T-cell (primary cell): ENCODE measurements at regions not wholly inside any gene's neighbourhood (a gene's known extent, or its start where the extent isn't known, plus 50 kb on each side); places are given as distances from the start of the nearest gene placed in this dataset.

Source experiments
- ATAC-seq, 4 experiments: fragments of 200-7000 bp in 3 of 4; fragments of 150-1000 bp in 1 of 4; cut with Tn5 transposase; replicated peaks in 1 of 4; 1 replicate in 3 of 4; 2 replicates in 1 of 4; pipeline ENCODE4 v1.10.0; 2021; ENCODE audit warnings: moderate library complexity in 3 of 4, mild to moderate bottlenecking in 2 of 4, moderate number of reproducible peaks in 1 of 4
- CTCF ChIA-PET, 2 donors: fragments of 300-600 bp; sonication (Branson Sonifier 250); formaldehyde crosslinking; loops; one replicate each; lab custom pipeline; 2022; ENCODE audit warnings: antibody characterized with exemption in 2 of 2; lab: Charles Lee
- POLR2A ChIA-PET, 2 donors: fragments of 300-600 bp; sonication (Branson Sonifier 250); formaldehyde crosslinking; loops; one replicate each; lab custom pipeline; 2022; ENCODE audit warnings: antibody characterized with exemption in 2 of 2; lab: Charles Lee
- DNase-seq, 35 experiments: peaks; one replicate each; pipeline versions ENCODE4 v3.0.0 to v3.0.0-alpha.2; 2013 to 2023
- H3K27ac ChIP-seq: one replicate; pipeline ENCODE4 v1.5.1; 2013; ENCODE audit warnings: low read length
- H3K27me3 ChIP-seq, 2 experiments: replicated peaks in 1 of 2; 1 replicate in 1 of 2; 2 replicates in 1 of 2; pipeline versions ENCODE4 v1.6.1 to v1.7.0; 2013; ENCODE audit warnings: low read length in 1 of 2, mixed read lengths in 1 of 2; ENCODE audit not compliant: control insufficient read depth in 2 of 2, insufficient read depth in 2 of 2; ENCODE audit errors: extremely low read depth in 1 of 2
- H3K36me3 ChIP-seq, 2 donors: 1 replicate in 1 of 2; 2 replicates in 1 of 2; pipeline versions ENCODE4 v1.6.1 to v1.7.0; 2013; ENCODE audit warnings: low read length in 1 of 2; ENCODE audit not compliant: control insufficient read depth in 2 of 2, insufficient read depth in 1 of 2; ENCODE audit errors: extremely low read depth in 1 of 2
- H3K4me1 ChIP-seq, 2 experiments: 1 replicate in 1 of 2; 2 replicates in 1 of 2; pipeline versions ENCODE4 v1.6.1 to v1.7.0; 2013; ENCODE audit warnings: low read length in 2 of 2, mixed read lengths in 1 of 2; ENCODE audit not compliant: insufficient read depth in 2 of 2, control insufficient read depth in 1 of 2; ENCODE audit errors: extremely low read depth in 1 of 2
- H3K4me3 ChIP-seq, 2 donors: 1 replicate in 1 of 2; 2 replicates in 1 of 2; pipeline versions ENCODE4 v1.5.1 to v1.7.0; 2013; ENCODE audit warnings: mild to moderate bottlenecking in 2 of 2, low read length in 1 of 2, moderate library complexity in 1 of 2; ENCODE audit not compliant: control insufficient read depth in 1 of 2; ENCODE audit errors: extremely low read depth in 1 of 2
- H3K9me3 ChIP-seq: 2 replicates; pipeline ENCODE4 v1.7.0; 2013
- H3K27ac Mint-ChIP-seq, 2 donors: one replicate each; pipeline ENCODE4 v1.8.0; 2020 to 2021; ENCODE audit warnings: mild to moderate bottlenecking in 2 of 2, mixed read lengths in 2 of 2
- H3K27me3 Mint-ChIP-seq, 2 donors: one replicate each; pipeline ENCODE4 v1.8.0; 2021 to 2022; ENCODE audit warnings: mixed read lengths in 2 of 2
- H3K36me3 Mint-ChIP-seq: one replicate; pipeline ENCODE4 v1.8.0; 2021; ENCODE audit warnings: mixed read lengths
- H3K4me1 Mint-ChIP-seq, 3 donors: one replicate each; pipeline ENCODE4 v1.8.0; 2020 to 2022; ENCODE audit warnings: mixed read lengths in 3 of 3, mild to moderate bottlenecking in 1 of 3
- H3K4me3 Mint-ChIP-seq, 3 donors: one replicate each; pipeline ENCODE4 v1.8.0; 2020 to 2022; ENCODE audit warnings: mild to moderate bottlenecking in 3 of 3, mixed read lengths in 3 of 3, moderate library complexity in 3 of 3
- H3K9me3 Mint-ChIP-seq, 3 donors: one replicate each; pipeline ENCODE4 v1.8.0; 2020 to 2022; ENCODE audit warnings: mixed read lengths in 3 of 3
- WGBS: methylation state at CpG from one replicate; pipeline ENCODE4 v1.1.5; 2013; ENCODE audit warnings: missing lambda C conversion rate; ENCODE audit not compliant: insufficient coverage; 5-methylcytosine and 5-hydroxymethylcytosine counted together

DNA sequence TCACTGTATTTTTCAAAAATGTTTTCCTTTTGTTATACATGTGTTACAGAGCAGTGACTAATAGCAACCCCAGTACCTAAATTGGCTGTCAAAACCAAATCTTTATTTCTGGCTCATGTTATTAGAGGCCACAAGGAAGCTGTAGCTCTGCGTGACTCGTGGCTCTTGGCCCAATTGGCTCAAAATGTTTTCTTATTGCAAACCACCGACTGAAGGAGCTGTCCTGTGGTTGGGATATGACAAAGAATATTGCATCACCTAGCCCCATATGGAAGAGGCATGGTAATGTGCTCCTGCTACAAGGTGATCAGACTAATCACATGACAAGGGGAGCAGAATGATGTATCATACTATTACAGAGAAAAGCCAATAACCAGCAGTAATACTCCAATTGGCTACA lies 1058.5 kb downstream of the CBLN2 start:
- DNase-seq, result no peak
- Mint-ChIP-seq H3K36me3 (no peaks in the 10 kb centered on the region), H3K4me3 (no peak overlapping the region), H3K27me3 (no peaks in the 10 kb centered on the region), H3K27ac (no peak overlapping the region), H3K4me1 (no peaks in the 10 kb centered on the region), H3K9me3 (peaks cover 0 to 8% (median 2%) of the 10 kb centered on the region in 3 donors)
- ChIA-PET POLR2A (no interaction called here), CTCF (no interaction called here)
- Histone ChIP-seq H3K9me3 (no peaks in the 10 kb centered on the region), H3K27ac (no peak overlapping the region), H3K27me3 (no peaks in the 10 kb centered on the region), H3K4me1 (no peaks in the 10 kb centered on the region), H3K4me3 (no peak overlapping the region), H3K36me3 (no peaks in the 10 kb centered on the region)
- no CpG with 5 or more reads among the region's 3 CpGs for WGBS
- ATAC-seq, result no peak

DNA sequence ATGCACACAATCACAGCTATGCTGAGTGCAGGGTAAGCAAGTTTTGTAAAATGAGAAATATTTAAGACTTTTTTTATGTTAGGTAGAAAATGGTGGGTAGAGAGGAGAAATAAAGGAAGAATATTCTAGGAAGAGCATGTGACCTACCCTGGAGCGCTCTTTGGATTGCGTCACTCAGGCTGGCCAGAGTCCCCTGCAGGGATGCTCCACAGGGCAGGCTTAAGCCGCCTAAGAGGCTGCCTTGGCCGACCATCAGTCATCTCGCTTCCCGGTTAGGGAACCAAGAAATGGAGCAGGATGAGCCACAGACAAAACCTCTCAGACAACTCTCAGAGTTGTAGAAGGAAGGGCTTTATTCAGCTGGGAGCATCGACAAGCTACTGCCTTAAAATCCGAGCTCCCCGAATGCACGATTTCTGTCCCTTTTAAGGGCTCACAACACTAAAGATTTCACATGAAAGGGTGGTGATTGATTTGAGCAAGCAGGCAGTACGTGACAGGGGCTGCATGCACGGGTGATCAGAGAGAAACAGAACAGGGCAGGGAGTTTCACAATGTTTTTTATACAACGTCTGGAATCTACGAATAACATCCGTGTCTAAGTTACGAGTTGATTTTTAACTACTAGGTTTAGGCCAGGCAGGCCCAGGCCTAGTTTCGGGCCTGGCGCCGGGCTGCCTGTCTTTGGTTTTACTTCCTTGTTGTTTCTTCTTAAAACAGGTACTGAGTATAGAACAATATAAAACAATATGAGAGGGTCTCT lies 1072.0 kb downstream of the CBLN2 start:
- ATAC-seq (no peak), DNase-seq (no peak)
- Histone ChIP-seq H3K27ac (no peak overlapping the region), H3K4me1 (no peaks in the 10 kb centered on the region), H3K36me3 (no peaks in the 10 kb centered on the region), H3K4me3 (no peak overlapping the region), H3K9me3 (no peaks in the 10 kb centered on the region), H3K27me3 (no peaks in the 10 kb centered on the region)
- 76% methylated on average over 9 of the region's 19 CpGs for WGBS
- POLR2A ChIA-PET, result no interaction called here
- Mint-ChIP-seq H3K27me3 (peaks cover 0 to 3% of the 10 kb centered on the region in 2 donors), H3K27ac (no peak overlapping the region), H3K4me1 (no peaks in the 10 kb centered on the region), H3K9me3 (peaks cover 0 to 12% (median 3%) of the 10 kb centered on the region in 3 donors), H3K36me3 (no peaks in the 10 kb centered on the region), H3K4me3 (no peak overlapping the region)
- CTCF ChIA-PET, result no interaction called here

DNA sequence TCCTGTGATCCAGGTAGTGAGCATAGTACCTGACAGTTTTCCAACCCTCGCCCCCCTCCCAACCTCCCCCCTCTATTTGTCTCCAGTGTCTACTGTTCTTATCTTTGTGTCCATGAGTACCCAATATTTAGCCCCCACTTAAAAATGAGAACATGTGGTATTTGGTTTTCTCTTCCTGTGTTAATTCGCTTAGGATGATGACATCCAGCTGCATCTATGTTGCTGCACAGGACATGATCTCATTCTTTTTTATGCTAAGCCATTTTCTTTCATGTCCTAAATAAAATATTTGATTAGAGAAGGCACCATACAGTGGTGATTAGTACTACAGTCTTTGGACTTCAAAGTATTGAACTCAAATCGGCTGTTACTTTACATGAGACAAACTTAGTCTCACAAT lies 1087.9 kb downstream of the CBLN2 start:
- Histone ChIP-seq H3K4me1 (no peaks in the 10 kb centered on the region), H3K4me3 (no peak overlapping the region), H3K27ac (no peak overlapping the region), H3K36me3 (no peaks in the 10 kb centered on the region), H3K9me3 (no peaks in the 10 kb centered on the region), H3K27me3 (no peaks in the 10 kb centered on the region)
- H3K27ac Mint-ChIP-seq, result no peak overlapping the region
- no peaks in the 10 kb centered on the region for H3K36me3 Mint-ChIP-seq
- ChIA-PET CTCF (no interaction called here), POLR2A (no interaction called here)
- WGBS, result no CpG with 5 or more reads among the region's 3 CpGs
- no peaks in the 10 kb centered on the region for H3K27me3 Mint-ChIP-seq
- H3K9me3 Mint-ChIP-seq, result no peaks in the 10 kb centered on the region
- ATAC-seq, result no peak
- no peak overlapping the region for H3K4me3 Mint-ChIP-seq
- no peaks in the 10 kb centered on the region for H3K4me1 Mint-ChIP-seq
- no peak for DNase-seq

DNA sequence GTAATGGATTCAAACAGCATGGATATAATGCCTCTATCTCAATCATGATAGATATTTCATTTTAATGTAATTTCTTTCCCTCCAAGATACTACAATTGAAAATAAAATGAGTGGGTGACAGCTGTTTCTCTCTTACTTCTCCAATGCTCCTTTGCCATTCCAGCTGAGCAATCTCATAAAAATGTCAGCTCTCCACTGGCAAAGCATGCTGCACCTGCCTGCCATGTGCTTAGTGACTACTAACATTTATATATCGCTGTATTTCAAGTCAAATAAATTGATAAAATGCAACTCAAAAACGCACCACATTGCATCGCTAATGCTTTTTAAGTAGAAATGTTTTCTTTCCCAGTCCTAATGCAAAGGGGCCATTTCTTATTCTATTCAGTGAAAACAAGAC lies 1093.9 kb downstream of the CBLN2 start:
- POLR2A ChIA-PET, result no interaction called here
- DNase-seq (no peak), ATAC-seq (no peak)
- H3K27ac ChIP-seq, result no peak overlapping the region
- H3K4me3 Mint-ChIP-seq, result no peak overlapping the region
- no peaks in the 10 kb centered on the region for H3K4me1 ChIP-seq
- H3K27me3 Mint-ChIP-seq, result no peaks in the 10 kb centered on the region
- H3K36me3 ChIP-seq, result no peaks in the 10 kb centered on the region
- CTCF ChIA-PET, result no interaction called here
- no peaks in the 10 kb centered on the region for H3K9me3 ChIP-seq
- H3K27ac Mint-ChIP-seq, result no peak overlapping the region
- no peaks in the 10 kb centered on the region for H3K36me3 Mint-ChIP-seq
- no peaks in the 10 kb centered on the region for H3K27me3 ChIP-seq
- no peaks in the 10 kb centered on the region for H3K4me1 Mint-ChIP-seq
- WGBS, result 92% methylated on average over 2 of the region's 3 CpGs
- H3K4me3 ChIP-seq, result no peak overlapping the region
- H3K9me3 Mint-ChIP-seq, result peaks cover 0 to 10% (median 2%) of the 10 kb centered on the region in 3 donors

DNA sequence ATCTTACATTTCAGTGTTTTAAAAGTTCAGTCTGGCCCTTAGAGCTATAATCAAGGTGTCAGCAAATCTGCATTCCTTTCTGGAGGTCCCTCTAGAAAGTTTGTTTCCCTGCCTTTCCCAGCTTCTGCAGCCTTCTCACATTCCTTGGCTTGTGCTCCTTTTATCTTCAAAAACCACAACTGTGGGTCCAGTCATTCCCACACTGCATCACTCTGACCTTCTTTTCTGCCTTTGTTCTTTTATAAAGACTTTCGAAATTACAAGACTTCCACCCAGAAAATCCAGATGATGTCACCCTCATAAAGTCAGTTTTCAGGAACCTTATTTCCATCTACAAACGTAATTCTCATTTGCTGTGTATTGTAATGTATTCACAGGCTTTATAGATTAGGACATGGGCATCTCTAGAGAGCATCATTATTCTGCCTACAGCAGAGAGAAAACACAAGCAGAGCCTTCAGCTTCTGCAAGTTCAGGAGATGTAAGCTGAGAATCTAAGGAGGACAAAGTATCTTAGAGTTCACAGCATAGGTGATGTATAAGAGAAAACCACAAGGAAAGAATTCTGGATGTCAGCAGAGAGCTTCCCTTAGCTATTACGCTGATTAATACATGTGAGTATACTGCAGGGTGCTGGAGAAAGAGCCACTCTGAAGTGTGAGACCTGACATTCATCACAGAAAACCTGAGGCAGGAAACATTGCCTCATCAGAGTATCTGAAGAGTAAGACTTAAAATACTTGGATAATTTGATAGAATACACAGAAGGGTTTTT lies 1100.2 kb downstream of the CBLN2 start:
- CTCF ChIA-PET, result no interaction called here

DNA sequence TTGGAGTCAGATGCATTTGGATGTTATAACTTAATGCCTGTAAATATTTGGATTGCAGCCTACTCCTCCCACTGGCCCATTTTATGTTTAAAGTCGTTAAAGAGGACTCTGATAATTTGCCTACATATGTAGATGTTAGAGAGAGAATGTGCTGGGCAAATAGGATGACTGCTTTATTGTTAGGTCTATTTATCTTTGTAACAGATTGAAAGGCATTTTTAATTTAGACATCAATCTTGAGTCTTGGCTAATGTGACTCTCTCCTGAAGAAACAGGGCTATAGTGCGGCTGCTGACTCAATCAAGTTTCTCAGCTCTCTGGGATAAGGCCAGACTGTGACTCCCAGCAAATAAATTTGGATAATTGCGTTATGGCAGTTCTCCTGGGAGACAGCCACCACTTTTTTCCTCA lies 1101.4 kb downstream of the CBLN2 start:
- Mint-ChIP-seq H3K27ac (no peak overlapping the region), H3K27me3 (peaks cover 0 to 3% of the 10 kb centered on the region in 2 donors), H3K36me3 (no peaks in the 10 kb centered on the region), H3K4me1 (no peaks in the 10 kb centered on the region), H3K4me3 (no peak overlapping the region), H3K9me3 (peaks cover 4 to 13% (median 5%) of the 10 kb centered on the region in 3 donors)
- DNase-seq (no peak), ATAC-seq (no peak)
- Histone ChIP-seq H3K4me3 (no peak overlapping the region), H3K27ac (no peak overlapping the region), H3K9me3 (no peaks in the 10 kb centered on the region), H3K36me3 (no peaks in the 10 kb centered on the region), H3K4me1 (no peaks in the 10 kb centered on the region), H3K27me3 (no peaks in the 10 kb centered on the region)
- CTCF ChIA-PET, result interaction anchor here in 1 of 2 donors (0.5 kb wide), 2 partner anchors 9 to 1196 kb away, joined by 3 to 7 read pairs; no protein-coding TSS in a partner anchor
- POLR2A ChIA-PET, result no interaction called here
- no CpG with 5 or more reads among the region's 3 CpGs for WGBS

More for the DNA sequence above, 1100.2 kb downstream of the CBLN2 start:
- POLR2A ChIA-PET, result no interaction called here
- no peak overlapping the region for H3K4me3 Mint-ChIP-seq
- WGBS, result no CpG with 5 or more reads among the region's 3 CpGs
- no peaks in the 10 kb centered on the region for H3K36me3 Mint-ChIP-seq
- no peak overlapping the region for H3K27ac Mint-ChIP-seq
- no peak for DNase-seq
- no peak overlapping the region for H3K27ac ChIP-seq
- H3K9me3 ChIP-seq, result no peaks in the 10 kb centered on the region
- no peaks in the 10 kb centered on the region for H3K4me1 Mint-ChIP-seq
- no peaks in the 10 kb centered on the region for H3K27me3 ChIP-seq
- H3K27me3 Mint-ChIP-seq, result peaks cover 0 to 3% of the 10 kb centered on the region in 2 donors
- no peak for ATAC-seq
- no peaks in the 10 kb centered on the region for H3K4me1 ChIP-seq
- H3K9me3 Mint-ChIP-seq, result peaks cover 4 to 13% (median 5%) of the 10 kb centered on the region in 3 donors
- no peak overlapping the region for H3K4me3 ChIP-seq
- no peaks in the 10 kb centered on the region for H3K36me3 ChIP-seq
